Activated CD4-positive, alpha-beta T cell treated with anti-CD3 and anti-CD28 coated beads for 1 hour (primary cell): ENCODE measurements at regions not wholly inside any gene's neighbourhood (a gene's known extent, or its start where the extent isn't known, plus 50 kb on each side); places are given as distances from the start of the nearest gene placed in this dataset.

ENCODE experiments used
- DNase-seq: peaks from one replicate; pipeline ENCODE4 v3.0.0-alpha.2; 2020

DNA sequence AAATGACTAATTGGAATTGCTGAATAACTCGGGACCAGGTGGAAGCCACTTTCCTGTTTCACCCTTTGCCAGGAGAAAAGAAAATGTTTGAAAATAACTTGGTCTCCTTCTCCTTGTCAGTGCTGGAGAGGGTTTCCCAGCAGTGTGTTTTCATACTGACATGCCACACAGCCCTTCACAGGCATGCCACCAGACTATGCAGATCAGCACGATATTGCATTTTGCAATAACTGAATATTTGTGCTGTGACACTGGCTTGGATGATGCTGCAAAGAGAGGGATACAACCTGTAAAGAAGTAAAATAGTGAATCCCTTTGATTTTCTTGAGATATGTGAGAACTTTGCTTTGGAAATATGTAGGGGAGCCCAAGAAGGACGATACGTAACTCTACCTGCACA is 200.0 kb upstream of the NAV2 start:
- no peak for DNase-seq

DNA sequence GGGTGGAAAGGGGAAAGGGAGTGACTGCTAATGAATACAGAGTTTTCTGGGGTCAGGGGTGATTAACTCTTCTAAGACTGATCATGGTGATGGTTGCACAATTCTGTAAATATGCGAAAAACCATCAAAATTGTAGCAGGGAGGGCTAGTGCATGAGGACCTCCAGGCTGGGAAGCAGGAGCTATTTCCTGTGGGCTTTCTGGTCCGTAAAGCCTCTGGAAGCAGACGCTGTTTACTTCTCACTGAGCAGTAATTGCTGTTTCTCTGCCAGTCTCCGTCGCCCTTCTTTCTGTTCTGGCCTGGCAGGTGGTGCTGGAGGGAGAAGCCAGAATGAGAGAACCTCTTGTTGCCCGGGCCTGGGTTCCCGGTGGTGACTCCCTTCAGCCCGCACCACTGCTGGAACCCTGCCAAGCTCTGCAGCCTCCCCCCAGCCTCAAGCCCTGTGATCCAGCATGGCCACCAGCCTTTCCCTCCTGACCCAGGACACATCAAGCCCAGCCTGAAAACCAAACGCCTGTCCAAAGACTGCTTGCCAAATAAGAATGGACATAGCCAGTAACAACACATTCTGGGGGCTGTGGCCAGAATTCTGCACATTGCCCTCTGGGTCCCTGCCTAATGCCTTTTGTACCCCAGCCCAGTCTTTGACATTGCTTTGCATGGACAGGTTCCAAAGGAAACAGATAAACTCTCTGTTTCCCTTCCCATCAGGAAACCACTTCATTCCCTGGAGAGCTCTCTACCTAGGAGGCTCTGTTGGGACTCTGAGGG is 201.0 kb upstream of the NAV2 start:
- no peak for DNase-seq

- no peak for DNase-seq
Observed at GRCh38 chr11:19511066-19511412, 201.6 kb upstream of the NAV2 start.

GRCh38 chr11:19510468-19510867 is 202.2 kb upstream of the NAV2 start:
- no peak for DNase-seq

GRCh38 chr11:19509215-19509614 is 203.4 kb upstream of the NAV2 start:
- no peak for DNase-seq

- no peak for DNase-seq
Observed at GRCh38 chr11:19508165-19508564, 204.5 kb upstream of the NAV2 start.

DNA sequence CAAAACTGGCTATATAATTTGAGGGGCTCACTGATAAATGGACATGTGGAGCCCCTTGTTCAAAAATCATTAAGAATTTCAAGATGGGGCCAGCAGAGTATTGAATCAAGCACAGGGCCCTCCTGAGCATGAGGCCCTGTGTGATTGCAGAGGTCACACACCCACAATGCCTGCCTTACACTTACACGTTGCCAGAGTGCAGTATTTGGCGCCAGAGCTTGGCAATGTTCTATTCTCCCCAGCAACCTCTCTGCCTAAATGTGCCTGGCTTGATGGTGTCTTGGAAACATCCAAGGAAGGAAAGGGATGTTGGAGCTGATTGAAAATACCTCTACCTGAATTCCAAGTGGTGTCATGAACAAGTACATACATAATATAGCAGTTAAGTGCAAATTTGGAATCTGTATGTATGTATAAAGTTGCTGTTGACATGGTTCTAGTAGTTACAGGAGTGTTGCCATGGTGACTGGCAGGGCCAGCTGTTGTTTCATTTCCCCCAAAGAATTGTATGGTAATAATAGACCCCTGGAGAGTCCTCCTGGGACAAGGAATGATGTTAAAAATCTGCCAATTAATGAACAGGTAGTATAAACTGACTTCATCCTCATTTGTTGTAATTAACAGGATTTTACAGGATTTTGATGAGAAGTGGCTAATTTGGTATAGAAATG is 205.7 kb upstream of the NAV2 start:
- DNase-seq, result no peak

DNA sequence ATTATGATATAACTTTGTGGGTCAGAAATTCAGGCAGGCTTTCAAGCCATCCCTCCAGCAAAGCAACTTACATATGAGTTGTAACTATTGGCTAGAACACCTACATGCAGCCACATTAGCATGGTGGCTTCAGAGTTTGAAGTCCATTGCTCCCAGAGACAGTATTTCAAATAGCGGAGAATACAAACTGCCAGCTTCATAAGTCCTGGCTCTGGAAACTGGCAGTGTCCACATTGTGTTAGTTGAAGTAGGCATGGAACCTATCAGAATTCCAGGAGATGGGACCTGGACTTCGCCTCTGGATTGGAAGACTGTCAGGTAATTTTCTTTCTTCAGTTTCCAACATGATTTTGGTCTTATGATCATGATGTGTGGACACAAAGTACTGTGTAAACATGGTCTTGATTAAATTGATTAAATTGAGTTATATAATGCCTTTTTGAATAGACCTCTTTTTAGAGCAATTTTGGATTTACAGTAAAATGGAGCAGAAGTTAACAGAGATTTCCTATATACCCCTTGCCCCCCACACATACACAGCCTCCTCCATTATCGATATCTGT is 209.9 kb upstream of the NAV2 start:
- DNase-seq, result no peak

- no peak for DNase-seq
Observed at GRCh38 chr11:19501631-19502030, 211.0 kb upstream of the NAV2 start.

GRCh38 chr11:19499999-19500398 is 212.6 kb upstream of the NAV2 start:
- DNase-seq, result no peak

GRCh38 chr11:19499026-19499669 is 213.5 kb upstream of the NAV2 start:
- DNase-seq, result no peak

GRCh38 chr11:19493446-19494213 is 219.0 kb upstream of the NAV2 start:
- DNase-seq, result no peak

GRCh38 chr11:19482319-19483100 is 230.1 kb upstream of the NAV2 start:
- no peak for DNase-seq

DNA sequence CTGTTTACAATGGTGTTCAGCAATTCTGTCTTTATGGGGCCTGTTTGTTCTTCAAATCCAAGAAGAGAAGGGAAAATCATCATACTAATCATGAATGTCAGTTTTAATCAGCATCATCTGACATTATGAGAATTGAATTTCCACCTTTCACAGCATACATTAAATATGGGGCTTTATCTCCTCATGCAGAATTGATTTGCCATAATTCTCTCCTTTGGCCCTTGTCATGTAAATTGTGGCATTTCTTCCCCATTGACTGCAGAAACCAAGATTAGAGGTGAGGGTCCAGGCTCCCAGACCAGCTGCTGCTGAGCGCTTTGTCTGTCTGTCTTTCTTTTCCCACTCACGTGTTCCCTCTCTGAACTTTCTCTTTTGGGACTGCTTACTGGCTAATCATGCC is 232.1 kb upstream of the NAV2 start:
- no peak for DNase-seq

DNA sequence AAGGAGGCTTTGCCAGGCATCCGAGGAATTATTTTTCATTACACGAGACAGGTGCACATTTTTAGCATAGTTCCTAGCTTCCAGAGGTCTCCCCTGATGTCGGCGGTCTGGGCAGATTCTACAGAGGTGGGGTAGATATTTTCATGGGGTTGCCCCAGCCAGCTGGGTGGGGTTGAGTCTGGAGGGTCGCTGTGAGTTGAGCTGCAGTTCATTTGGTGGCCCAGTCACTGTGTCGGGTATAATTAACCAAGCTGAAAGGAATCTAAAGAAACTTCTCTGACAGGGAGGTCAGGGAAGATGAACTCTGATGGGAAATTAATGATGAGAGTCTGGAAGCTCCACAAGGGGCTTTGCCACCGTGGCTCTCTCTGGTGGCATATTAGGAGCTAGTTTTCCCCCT is 233.7 kb upstream of the NAV2 start:
- no peak for DNase-seq

- no peak for DNase-seq
Observed at GRCh38 chr11:19474954-19475721, 234.4 kb upstream of the E2F8 start.

- no peak for DNase-seq
Observed at GRCh38 chr11:19474211-19474610, 233.5 kb upstream of the E2F8 start.

DNA sequence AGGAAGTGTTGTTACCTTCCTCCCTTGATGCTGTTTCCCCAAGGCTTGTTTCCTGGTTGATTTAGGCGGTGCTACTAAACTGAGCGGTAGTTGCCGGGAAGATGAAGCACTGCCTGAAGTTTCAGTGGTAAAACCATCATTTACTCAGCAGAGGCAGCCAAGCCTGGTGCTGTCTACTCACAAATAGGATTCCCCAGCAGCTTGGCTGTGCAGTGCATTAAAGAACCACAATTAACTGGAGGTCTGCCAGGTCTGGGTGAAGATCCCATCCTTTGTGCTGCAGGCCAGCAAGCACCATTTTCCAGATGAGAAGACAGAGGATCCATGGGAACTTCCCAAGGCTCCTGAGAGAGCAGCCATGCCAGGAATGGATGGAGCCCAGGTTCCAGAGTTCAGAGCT is 231.9 kb upstream of the E2F8 start:
- no peak for DNase-seq

- no peak for DNase-seq
Observed at GRCh38 chr11:19467904-19468303, 227.2 kb upstream of the E2F8 start.

- no peak for DNase-seq
Observed at GRCh38 chr11:19466314-19466713, 225.6 kb upstream of the E2F8 start.

DNA sequence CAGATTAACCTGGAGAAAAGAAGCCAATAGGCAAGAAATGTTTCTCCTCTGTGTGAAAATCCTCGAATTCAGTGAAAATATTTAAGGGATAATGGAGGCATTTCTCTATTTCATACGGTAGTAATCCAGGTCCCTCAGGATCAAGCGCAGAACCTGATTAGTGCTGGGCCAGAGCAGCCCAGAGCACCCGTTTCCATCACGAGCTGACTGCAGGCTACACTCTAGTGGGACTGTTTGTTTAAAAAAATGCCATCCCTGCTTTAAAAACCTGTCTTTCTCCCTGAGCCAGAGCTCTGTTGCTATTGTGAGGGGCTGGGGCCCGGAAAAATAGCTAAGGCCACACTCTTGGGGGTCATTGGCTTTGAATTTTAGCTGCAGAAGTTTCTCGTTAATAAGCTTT is 223.2 kb upstream of the E2F8 start:
- no peak for DNase-seq
